ENCODE measurements at regions not wholly inside any gene's neighbourhood (a gene's known extent, or its start where the extent isn't known, plus 50 kb on each side); places are given as distances from the start of the nearest gene placed in this dataset.

- 0 out of 2 replicates have a peak, but pooled peaks have one; percentile 67 for TF ChIP-seq HBP1 (CRISPR knock-in tag; IDR thresholded peaks at IDR 0.05)
- no peak for TF ChIP-seq SIRT6 (IDR thresholded peaks at IDR 0.05; ENCODE audit: low read depth, low read length)
- TF ChIP-seq HDAC1 (IDR thresholded peaks at IDR 0.05) = peak in 1 of 2 experiments; percentile 80; a peak in 2 of 4 replicates
- TF ChIP-seq KLF1 (tag; IDR thresholded peaks at IDR 0.05) = 0 out of 2 replicates have a peak, but pooled peaks have one; percentile 13
Measured at GRCh38 chr18:8882632-8883408, 177.5 kb downstream of the MTCL1 start (continued).

DNA sequence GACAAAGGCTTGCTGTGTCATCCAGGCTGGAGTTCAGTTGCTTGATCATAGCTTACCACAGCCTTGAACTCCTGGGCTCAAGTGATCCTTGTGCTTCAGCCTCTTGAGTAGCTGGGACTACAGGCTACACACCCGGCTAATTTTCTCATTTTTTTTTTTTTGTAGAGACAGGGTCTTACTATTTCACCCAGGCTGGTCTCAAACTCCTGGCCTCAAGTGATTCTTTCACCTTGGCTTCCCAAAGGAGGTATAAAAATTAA is 178.0 kb downstream of the MTCL1 start:
- H3K27me3 ChIP-seq (ENCODE audit: control insufficient read depth in 2 of 2, insufficient read depth in 2 of 2, low read length in 2 of 2) = no peaks in the 10 kb centered on the region
- H3K9ac ChIP-seq (ENCODE audit: insufficient read depth in 1 of 2, low read depth in 2 of 2, low read length in 2 of 2) = peak overlapping the region in 1 of 2 experiments; percentile 61; a peak in 2 of 4 replicates
- in situ Hi-C loops (cut with MboI) (no loop called here), intact Hi-C loops (cut with micrococcal nuclease) (loop anchor here (2.0 to 10.0 kb wide), 5 partner anchors 39 to 265 kb away; no protein-coding TSS in a partner anchor)
- no peak overlapping the region for H3K4me3 ChIP-seq
- no peaks in the 10 kb centered on the region for H3K9me1 ChIP-seq (ENCODE audit: control insufficient read depth, insufficient read depth, low read length)
- H3K27ac ChIP-seq (ENCODE audit: extremely low read depth, low read depth, low read length) = peak overlapping the region; percentile 79
- TF ChIP-seq ZBTB11 (CRISPR knock-in tag; IDR thresholded peaks at IDR 0.05) (peak in 1 of 3 experiments; percentile 33; a peak in 1 of 6 replicates), NFE2 (IDR thresholded peaks at IDR 0.05; ENCODE audit: low read depth) (peak; percentile 54), TCF7 (IDR thresholded peaks at IDR 0.05; ENCODE audit: borderline replicate concordance) (no peak), SMARCE1 (IDR thresholded peaks at IDR 0.05) (no peak)
- TF ChIP-seq, protein P1, sequence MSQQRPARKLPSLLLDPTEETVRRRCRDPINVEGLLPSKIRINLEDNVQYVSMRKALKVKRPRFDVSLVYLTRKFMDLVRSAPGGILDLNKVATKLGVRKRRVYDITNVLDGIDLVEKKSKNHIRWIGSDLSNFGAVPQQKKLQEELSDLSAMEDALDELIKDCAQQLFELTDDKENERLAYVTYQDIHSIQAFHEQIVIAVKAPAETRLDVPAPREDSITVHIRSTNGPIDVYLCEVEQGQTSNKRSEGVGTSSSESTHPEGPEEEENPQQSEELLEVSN (IDR thresholded peaks at IDR 0.05; ENCODE audit: borderline replicate concordance in 1 of 2, extremely low read depth in 1 of 2, insufficient read depth in 1 of 2, insufficient read length in 1 of 2, low read depth in 1 of 2, low read length in 1 of 2, poor library complexity in 1 of 2, severe bottlenecking in 1 of 2) = peak in 1 of 2 experiments; percentile 32
- FAIRE-seq (no peak), DNase-seq (ENCODE audit: extremely low read depth in 1 of 4, low spot score in 3 of 4) (peak in 1 of 4 experiments; percentile 63), ATAC-seq (peak; percentile 85)
- H3K36me3 ChIP-seq (ENCODE audit: control insufficient read depth, insufficient read depth, low read length) = no peaks in the 10 kb centered on the region
- peak overlapping the region; percentile 80 for H2AFZ ChIP-seq (ENCODE audit: low read depth, low read length)
- CTCF ChIA-PET (ENCODE audit: low intra/inter-chr PET ratio) = no interaction called here
- peaks cover 9 to 12% of the 10 kb centered on the region in 2 experiments; a peak in 4 of 5 replicates for H3K4me1 ChIP-seq (replicated peaks in 1 of 2; ENCODE audit: control insufficient read depth in 2 of 2, insufficient read depth in 2 of 2, low read length in 2 of 2)
- H3K9me3 ChIP-seq (replicated peaks; ENCODE audit: control insufficient read depth, insufficient read depth, low read depth, low read length) = no peaks in the 10 kb centered on the region; the same call in 1 of the 2 replicates
- POLR2A ChIA-PET = interaction anchor here (0.6 to 1.1 kb wide), 3 partner anchors 171 to 230 kb away, joined by 3 to 7 read pairs (median 4); no protein-coding TSS in a partner anchor
- H4K20me1 ChIP-seq (replicated peaks; ENCODE audit: control insufficient read depth, insufficient read depth, low read length) = no peaks in the 10 kb centered on the region
- H3K4me2 ChIP-seq (ENCODE audit: insufficient read depth, low read length) = peak overlapping the region; percentile 40; the same call in 1 of the 2 replicates
- 7% methylated on average over 1 of the region's 1 CpG for WGBS (ENCODE audit: insufficient coverage, low coverage, missing lambda C conversion rate)
- H3K79me2 ChIP-seq (ENCODE audit: control insufficient read depth, insufficient read depth, low read length) = no peaks in the 10 kb centered on the region
- no TSS peak for BruUV-seq (replicated peaks)

Measured in K562 (cell line).